ENCODE measurements at regions not wholly inside any gene's neighbourhood (a gene's known extent, or its start where the extent isn't known, plus 50 kb on each side); places are given as distances from the start of the nearest gene placed in this dataset.

DNA sequence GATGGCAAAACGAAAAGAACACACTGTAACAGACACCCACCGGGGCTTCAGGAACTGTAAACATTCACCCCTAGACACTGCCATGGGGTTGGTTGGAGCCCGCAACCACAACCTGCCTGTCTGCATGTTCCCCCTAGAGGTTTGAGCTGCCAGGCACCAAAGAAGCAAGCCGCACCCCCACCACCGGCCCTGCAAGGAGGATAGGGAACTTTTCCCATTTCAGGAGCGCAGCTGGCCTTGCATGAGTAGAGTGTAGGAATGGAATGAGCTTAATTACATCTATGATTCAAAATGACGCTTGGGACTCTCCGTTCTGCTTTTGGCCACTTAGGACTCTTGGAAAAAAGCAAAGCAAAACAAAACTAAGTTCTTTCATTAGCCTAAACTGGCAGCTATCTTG is 243.6 kb upstream of the CTSO start:
- no peak for DNase-seq (ENCODE audit: low spot score)
- no peak overlapping the region for H2AFZ ChIP-seq (ENCODE audit: low read length)

DNA sequence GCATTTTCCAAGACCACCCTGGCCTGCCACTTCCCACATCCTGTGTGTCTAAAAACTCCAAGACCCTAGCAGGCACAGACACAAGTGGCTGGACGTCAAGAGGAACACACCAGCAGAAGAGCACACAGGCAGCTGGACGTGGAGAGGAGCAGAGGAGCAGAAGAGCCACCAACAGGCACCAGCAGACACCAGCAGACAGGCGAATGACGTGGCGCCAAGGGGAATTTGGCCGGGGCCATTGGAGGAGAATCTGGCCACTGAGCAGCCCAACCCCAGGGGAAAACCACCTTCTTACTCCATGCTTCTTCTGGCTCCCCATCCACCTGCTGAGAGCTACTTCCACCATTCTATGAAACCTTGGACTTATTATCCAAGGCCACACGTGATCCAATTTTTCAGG is 243.1 kb upstream of the CTSO start:
- H3K36me3 ChIP-seq (ENCODE audit: insufficient read depth, low read length), result no peaks in the 10 kb centered on the region
- H3K9me3 ChIP-seq (ENCODE audit: low read length), result no peaks in the 10 kb centered on the region
- no peak overlapping the region for H3K4me3 ChIP-seq (ENCODE audit: low read depth, low read length, poor library complexity, severe bottlenecking)
- ChIA-PET CTCF (ENCODE audit: unreplicated experiment) (no interaction called here), POLR2A (interaction anchor here (1.6 kb wide), 1 partner anchor 12 kb away, joined by 4 read pairs; no protein-coding TSS in a partner anchor)
- intact Hi-C loops (cut with micrococcal nuclease; ENCODE audit: unreplicated experiment), result no loop called here
- no peak overlapping the region for H2AFZ ChIP-seq (ENCODE audit: low read length)
- no peaks in the 10 kb centered on the region for H3K9me2 ChIP-seq (ENCODE audit: insufficient read depth, low read length)
- no peak for TF ChIP-seq EZH2phosphoT487 (IDR thresholded peaks at IDR 0.05; ENCODE audit: borderline replicate concordance, low read depth, low read length)
- TF ChIP-seq, protein P1, sequence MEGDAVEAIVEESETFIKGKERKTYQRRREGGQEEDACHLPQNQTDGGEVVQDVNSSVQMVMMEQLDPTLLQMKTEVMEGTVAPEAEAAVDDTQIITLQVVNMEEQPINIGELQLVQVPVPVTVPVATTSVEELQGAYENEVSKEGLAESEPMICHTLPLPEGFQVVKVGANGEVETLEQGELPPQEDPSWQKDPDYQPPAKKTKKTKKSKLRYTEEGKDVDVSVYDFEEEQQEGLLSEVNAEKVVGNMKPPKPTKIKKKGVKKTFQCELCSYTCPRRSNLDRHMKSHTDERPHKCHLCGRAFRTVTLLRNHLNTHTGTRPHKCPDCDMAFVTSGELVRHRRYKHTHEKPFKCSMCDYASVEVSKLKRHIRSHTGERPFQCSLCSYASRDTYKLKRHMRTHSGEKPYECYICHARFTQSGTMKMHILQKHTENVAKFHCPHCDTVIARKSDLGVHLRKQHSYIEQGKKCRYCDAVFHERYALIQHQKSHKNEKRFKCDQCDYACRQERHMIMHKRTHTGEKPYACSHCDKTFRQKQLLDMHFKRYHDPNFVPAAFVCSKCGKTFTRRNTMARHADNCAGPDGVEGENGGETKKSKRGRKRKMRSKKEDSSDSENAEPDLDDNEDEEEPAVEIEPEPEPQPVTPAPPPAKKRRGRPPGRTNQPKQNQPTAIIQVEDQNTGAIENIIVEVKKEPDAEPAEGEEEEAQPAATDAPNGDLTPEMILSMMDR (conservative IDR thresholded peaks at IDR 0.05; ENCODE audit: low read length), result no peak
- no peak overlapping the region for H3K27ac ChIP-seq (ENCODE audit: low read depth, low read length, poor library complexity, severe bottlenecking)
- H4K20me1 ChIP-seq (ENCODE audit: insufficient read depth, low read length), result no peaks in the 10 kb centered on the region
- peaks cover 5% of the 10 kb centered on the region for H3K4me1 ChIP-seq (ENCODE audit: insufficient read depth, low read length, poor library complexity, severe bottlenecking)
- no peak for DNase-seq (ENCODE audit: low spot score)
- H3K4me2 ChIP-seq (ENCODE audit: low read length), result no peak overlapping the region
- H3K79me2 ChIP-seq (ENCODE audit: insufficient read depth, low read depth, low read length), result no peaks in the 10 kb centered on the region
- BruUV-seq (replicated peaks), result no TSS peak

More for the DNA sequence above, 243.6 kb upstream of the CTSO start:
- H3K27ac ChIP-seq (ENCODE audit: low read depth, low read length, poor library complexity, severe bottlenecking), result no peak overlapping the region
- H3K4me1 ChIP-seq (ENCODE audit: insufficient read depth, low read length, poor library complexity, severe bottlenecking), result peaks cover 5% of the 10 kb centered on the region
- BruUV-seq (replicated peaks), result no TSS peak
- no peaks in the 10 kb centered on the region for H3K9me2 ChIP-seq (ENCODE audit: insufficient read depth, low read length)
- H3K79me2 ChIP-seq (ENCODE audit: insufficient read depth, low read depth, low read length), result no peaks in the 10 kb centered on the region
- H3K36me3 ChIP-seq (ENCODE audit: insufficient read depth, low read length), result no peaks in the 10 kb centered on the region
- intact Hi-C loops (cut with micrococcal nuclease; ENCODE audit: unreplicated experiment), result no loop called here
- ChIA-PET CTCF (ENCODE audit: unreplicated experiment) (no interaction called here), POLR2A (interaction anchor here (0.7 to 0.8 kb wide), 2 partner anchors 7 to 415 kb away, joined by 3 to 4 read pairs; no protein-coding TSS in a partner anchor)
- TF ChIP-seq EZH2phosphoT487 (IDR thresholded peaks at IDR 0.05; ENCODE audit: borderline replicate concordance, low read depth, low read length), result no peak
- TF ChIP-seq, protein P1 (conservative IDR thresholded peaks at IDR 0.05; ENCODE audit: low read length), result no peak
- H4K20me1 ChIP-seq (ENCODE audit: insufficient read depth, low read length), result no peaks in the 10 kb centered on the region
- no peak overlapping the region for H3K4me2 ChIP-seq (ENCODE audit: low read length)
- no peaks in the 10 kb centered on the region for H3K9me3 ChIP-seq (ENCODE audit: low read length)
- no peak overlapping the region for H3K4me3 ChIP-seq (ENCODE audit: low read depth, low read length, poor library complexity, severe bottlenecking)

DNA sequence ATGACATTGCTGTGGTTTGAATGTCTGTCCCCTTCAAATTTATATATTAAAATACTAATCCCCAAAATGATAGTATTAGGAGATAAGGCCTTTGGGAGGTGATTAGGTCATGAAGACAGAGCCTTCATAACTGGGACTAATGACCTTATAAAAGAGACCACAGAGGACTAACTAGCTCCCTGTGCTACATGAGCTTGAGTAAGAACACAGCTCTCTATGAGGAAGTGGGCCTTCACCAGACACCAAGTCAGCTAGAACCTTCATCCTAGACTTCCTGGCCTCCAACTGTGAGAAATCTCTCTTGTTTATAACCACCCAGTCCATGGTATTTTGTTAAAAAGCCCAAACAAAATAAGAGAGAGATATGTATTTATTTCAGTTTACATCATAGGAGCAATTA is 242.2 kb upstream of the CTSO start:
- peaks cover under 1% of the 10 kb centered on the region for H3K4me1 ChIP-seq (ENCODE audit: insufficient read depth, low read length, poor library complexity, severe bottlenecking)
- H3K9me3 ChIP-seq (ENCODE audit: low read length), result no peaks in the 10 kb centered on the region
- no peak for DNase-seq (ENCODE audit: low spot score)
- ChIA-PET POLR2A (interaction anchor here (1.6 kb wide), 1 partner anchor 13 kb away, joined by 4 read pairs; no protein-coding TSS in a partner anchor), CTCF (ENCODE audit: unreplicated experiment) (no interaction called here)
- no TSS peak for BruUV-seq (replicated peaks)
- H4K20me1 ChIP-seq (ENCODE audit: insufficient read depth, low read length), result no peaks in the 10 kb centered on the region
- no peak overlapping the region for H3K4me3 ChIP-seq (ENCODE audit: low read depth, low read length, poor library complexity, severe bottlenecking)
- H3K4me2 ChIP-seq (ENCODE audit: low read length), result no peak overlapping the region
- no peaks in the 10 kb centered on the region for H3K9me2 ChIP-seq (ENCODE audit: insufficient read depth, low read length)
- intact Hi-C loops (cut with micrococcal nuclease; ENCODE audit: unreplicated experiment), result no loop called here
- no peak overlapping the region for H3K27ac ChIP-seq (ENCODE audit: low read depth, low read length, poor library complexity, severe bottlenecking)
- no peaks in the 10 kb centered on the region for H3K79me2 ChIP-seq (ENCODE audit: insufficient read depth, low read depth, low read length)
- no peaks in the 10 kb centered on the region for H3K36me3 ChIP-seq (ENCODE audit: insufficient read depth, low read length)
- H2AFZ ChIP-seq (ENCODE audit: low read length), result no peak overlapping the region
- TF ChIP-seq, protein P1 (conservative IDR thresholded peaks at IDR 0.05; ENCODE audit: low read length), result no peak
- no peak for TF ChIP-seq EZH2phosphoT487 (IDR thresholded peaks at IDR 0.05; ENCODE audit: borderline replicate concordance, low read depth, low read length)

Measured in OCI-LY7 (cell line).